ENCODE measurements at regions not wholly inside any gene's neighbourhood (a gene's known extent, or its start where the extent isn't known, plus 50 kb on each side); places are given as distances from the start of the nearest gene placed in this dataset.

DNA sequence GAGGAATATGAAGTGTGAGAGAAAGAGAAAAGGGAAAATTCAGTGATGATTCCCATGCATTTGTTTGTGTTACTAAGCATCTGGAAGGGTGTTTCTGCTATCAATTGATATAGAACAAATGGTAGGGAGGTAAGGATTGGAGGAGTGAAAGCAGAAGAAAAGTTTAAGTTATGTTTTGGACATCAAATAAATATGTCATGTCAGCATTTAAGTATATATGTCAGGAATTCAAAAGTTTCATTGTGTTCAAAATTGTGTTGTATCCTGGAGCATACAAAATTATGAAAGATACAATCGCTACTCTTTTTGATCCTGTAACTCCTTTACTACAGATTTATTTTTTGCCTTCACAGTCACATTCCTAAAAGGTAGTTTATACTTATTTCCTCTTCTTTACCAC is 885.8 kb downstream of the KCNA4 start:
- TF ChIP-seq, protein P1, sequence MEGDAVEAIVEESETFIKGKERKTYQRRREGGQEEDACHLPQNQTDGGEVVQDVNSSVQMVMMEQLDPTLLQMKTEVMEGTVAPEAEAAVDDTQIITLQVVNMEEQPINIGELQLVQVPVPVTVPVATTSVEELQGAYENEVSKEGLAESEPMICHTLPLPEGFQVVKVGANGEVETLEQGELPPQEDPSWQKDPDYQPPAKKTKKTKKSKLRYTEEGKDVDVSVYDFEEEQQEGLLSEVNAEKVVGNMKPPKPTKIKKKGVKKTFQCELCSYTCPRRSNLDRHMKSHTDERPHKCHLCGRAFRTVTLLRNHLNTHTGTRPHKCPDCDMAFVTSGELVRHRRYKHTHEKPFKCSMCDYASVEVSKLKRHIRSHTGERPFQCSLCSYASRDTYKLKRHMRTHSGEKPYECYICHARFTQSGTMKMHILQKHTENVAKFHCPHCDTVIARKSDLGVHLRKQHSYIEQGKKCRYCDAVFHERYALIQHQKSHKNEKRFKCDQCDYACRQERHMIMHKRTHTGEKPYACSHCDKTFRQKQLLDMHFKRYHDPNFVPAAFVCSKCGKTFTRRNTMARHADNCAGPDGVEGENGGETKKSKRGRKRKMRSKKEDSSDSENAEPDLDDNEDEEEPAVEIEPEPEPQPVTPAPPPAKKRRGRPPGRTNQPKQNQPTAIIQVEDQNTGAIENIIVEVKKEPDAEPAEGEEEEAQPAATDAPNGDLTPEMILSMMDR (IDR thresholded peaks at IDR 0.05): no peak
- Mint-ChIP-seq H3K27me3 (ENCODE audit: low read depth) (no peaks in the 10 kb centered on the region), H3K4me3 (ENCODE audit: unreplicated experiment) (no peak overlapping the region), H3K27ac (ENCODE audit: unreplicated experiment) (no peak overlapping the region), H3K36me3 (ENCODE audit: low read depth) (no peaks in the 10 kb centered on the region), H3K9me3 (ENCODE audit: low read depth) (no peaks in the 10 kb centered on the region), H3K4me1 (ENCODE audit: low read depth) (peaks cover 11% of the 10 kb centered on the region)
- no peak for DNase-seq (ENCODE audit: low spot score)

DNA sequence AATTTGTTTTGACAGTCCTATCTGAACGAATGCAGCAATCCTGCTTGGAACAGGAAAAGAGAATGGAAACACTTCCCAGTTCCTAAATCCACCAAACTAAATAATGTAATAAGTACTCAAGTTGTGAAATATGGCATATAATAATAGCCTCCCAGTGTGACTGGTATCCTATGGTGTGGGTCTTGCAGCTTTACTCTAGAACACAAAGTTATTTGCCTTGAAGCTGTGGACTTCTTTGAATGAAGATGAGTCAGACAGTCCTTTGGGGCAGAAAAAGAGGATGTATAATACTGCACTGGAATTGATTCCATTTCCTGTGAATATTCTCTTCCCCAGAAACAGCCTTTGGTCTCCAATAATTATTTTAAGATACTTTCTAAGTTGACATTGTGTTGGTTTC is 887.0 kb downstream of the KCNA4 start:
- Mint-ChIP-seq H3K4me1 (ENCODE audit: low read depth) (peaks cover 11% of the 10 kb centered on the region), H3K27ac (ENCODE audit: unreplicated experiment) (no peak overlapping the region), H3K4me3 (ENCODE audit: unreplicated experiment) (no peak overlapping the region), H3K36me3 (ENCODE audit: low read depth) (no peaks in the 10 kb centered on the region), H3K27me3 (ENCODE audit: low read depth) (no peaks in the 10 kb centered on the region), H3K9me3 (ENCODE audit: low read depth) (no peaks in the 10 kb centered on the region)
- TF ChIP-seq, protein P1 (IDR thresholded peaks at IDR 0.05): no peak
- DNase-seq (ENCODE audit: low spot score): no peak

DNA sequence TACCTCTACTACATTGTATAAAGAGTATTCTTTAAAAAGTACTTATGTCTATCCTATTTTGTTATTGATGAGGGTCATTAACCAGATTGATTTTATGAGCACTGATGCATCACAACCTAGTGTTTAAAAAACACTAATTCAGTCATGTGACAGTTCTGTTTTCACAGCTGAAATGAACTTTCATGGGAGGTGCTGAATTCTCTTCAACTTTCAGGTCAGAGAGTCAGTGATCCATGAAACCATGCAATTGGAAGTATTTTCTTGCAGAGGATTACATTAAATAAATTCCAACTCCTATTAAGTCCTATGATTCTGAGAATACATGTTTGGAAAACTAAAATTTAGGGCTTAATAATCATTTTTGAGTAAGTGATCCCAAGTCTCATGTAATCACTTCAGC is 889.4 kb downstream of the KCNA4 start:
- Mint-ChIP-seq H3K9me3 (ENCODE audit: low read depth) (no peaks in the 10 kb centered on the region), H3K4me3 (ENCODE audit: unreplicated experiment) (no peak overlapping the region), H3K27me3 (ENCODE audit: low read depth) (no peaks in the 10 kb centered on the region), H3K4me1 (ENCODE audit: low read depth) (peaks cover 11% of the 10 kb centered on the region), H3K27ac (ENCODE audit: unreplicated experiment) (no peak overlapping the region), H3K36me3 (ENCODE audit: low read depth) (no peaks in the 10 kb centered on the region)
- TF ChIP-seq, protein P1 (IDR thresholded peaks at IDR 0.05): no peak
- no peak for DNase-seq (ENCODE audit: low spot score)

DNA sequence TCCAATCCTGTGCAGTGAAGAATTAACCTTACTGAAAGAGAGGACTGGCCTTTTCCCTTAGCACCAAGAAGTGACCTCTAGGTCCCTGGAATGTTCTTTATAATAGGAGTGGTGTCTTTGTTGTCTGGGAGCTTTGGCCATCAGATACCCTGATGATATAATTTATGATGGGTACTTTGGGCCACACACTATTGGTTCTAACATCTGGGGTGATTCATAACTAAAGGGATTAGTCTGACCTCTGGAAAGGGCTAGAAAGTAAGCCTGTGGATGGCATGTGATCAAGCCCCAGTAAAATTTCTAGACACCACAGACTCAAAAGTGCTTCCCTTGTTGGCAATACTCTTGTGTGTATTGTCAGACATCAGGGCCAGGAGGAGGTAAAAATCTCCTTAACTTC is 891.2 kb downstream of the KCNA4 start:
- Mint-ChIP-seq H3K4me1 (ENCODE audit: low read depth) (peaks cover 15% of the 10 kb centered on the region), H3K36me3 (ENCODE audit: low read depth) (no peaks in the 10 kb centered on the region), H3K27ac (ENCODE audit: unreplicated experiment) (no peak overlapping the region), H3K4me3 (ENCODE audit: unreplicated experiment) (no peak overlapping the region), H3K9me3 (ENCODE audit: low read depth) (no peaks in the 10 kb centered on the region), H3K27me3 (ENCODE audit: low read depth) (no peaks in the 10 kb centered on the region)
- no peak for DNase-seq (ENCODE audit: low spot score)
- TF ChIP-seq, protein P1 (IDR thresholded peaks at IDR 0.05): no peak

DNA sequence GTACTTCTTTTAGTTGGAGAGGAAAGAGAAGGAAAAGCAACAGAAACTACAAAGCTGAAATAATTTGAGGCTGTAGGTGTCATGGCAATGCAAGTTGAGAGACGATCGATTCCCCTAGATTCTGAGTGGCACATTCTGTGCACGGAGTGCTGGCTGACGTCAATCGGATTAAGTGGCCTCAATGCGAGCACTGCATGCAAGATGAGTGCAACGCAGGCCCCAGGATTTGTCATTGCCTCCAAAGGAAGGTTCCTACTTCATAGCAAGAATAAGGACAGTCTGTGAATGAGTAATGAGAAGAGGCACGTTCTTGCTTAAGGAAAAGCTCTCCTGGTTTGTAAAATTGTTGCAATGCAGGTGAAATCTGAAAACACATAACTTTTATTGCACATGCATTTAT is 892.4 kb downstream of the KCNA4 start:
- no peak for DNase-seq (ENCODE audit: low spot score)
- no peaks in the 10 kb centered on the region for H3K27me3 Mint-ChIP-seq (ENCODE audit: low read depth)

More for the DNA sequence above, 892.4 kb downstream of the KCNA4 start:
- Mint-ChIP-seq H3K4me3 (ENCODE audit: unreplicated experiment) (no peak overlapping the region), H3K9me3 (ENCODE audit: low read depth) (no peaks in the 10 kb centered on the region), H3K4me1 (ENCODE audit: low read depth) (peaks cover 17% of the 10 kb centered on the region), H3K36me3 (ENCODE audit: low read depth) (no peaks in the 10 kb centered on the region), H3K27ac (ENCODE audit: unreplicated experiment) (no peak overlapping the region)
- TF ChIP-seq, protein P1 (IDR thresholded peaks at IDR 0.05): no peak

All from chondrocyte (in vitro differentiated cells).